GM23338 (cell line): ENCODE measurements at regions not wholly inside any gene's neighbourhood (a gene's known extent, or its start where the extent isn't known, plus 50 kb on each side); places are given as distances from the start of the nearest gene placed in this dataset.

Experiments
- ATAC-seq: fragments of 200-7000 bp; cut with Tn5 transposase; 3 replicates; pipeline ENCODE4 v1.9.1; 2020
- DNase-seq: peaks from one replicate; pipeline ENCODE4 v3.0.0-alpha.2; 2015; ENCODE audit warnings: low spot score
- H2AFZ ChIP-seq: fragments of 200-600 bp; sonication (generic); 2 replicates; pipeline ENCODE4 v1.8.0; 2016; ENCODE audit warnings: antibody characterized with exemption, mild to moderate bottlenecking, moderate library complexity
- H3F3A ChIP-seq: fragments of 200-600 bp; sonication (generic); replicated peaks from 2 replicates; pipeline ENCODE4 v1.8.0; 2017; ENCODE audit warnings: antibody characterized with exemption, mixed run types, low read depth
- H3K27ac ChIP-seq: fragments of 200-600 bp; sonication (generic); 2 replicates; pipeline ENCODE4 v1.6.1; 2016; ENCODE audit warnings: low read depth
- H3K27me3 ChIP-seq: fragments of 200-600 bp; sonication (generic); 2 replicates; pipeline ENCODE4 v1.8.0; 2016; ENCODE audit warnings: mild to moderate bottlenecking, mixed run types, moderate library complexity; ENCODE audit not compliant: insufficient read depth
- H3K36me3 ChIP-seq: fragments of 200-600 bp; sonication (generic); 2 replicates; pipeline ENCODE4 v1.8.0; 2016; ENCODE audit warnings: mild to moderate bottlenecking; ENCODE audit not compliant: insufficient read depth
- H3K4me1 ChIP-seq: fragments of 200-600 bp; sonication (generic); 2 replicates; pipeline ENCODE4 v1.8.0; 2016; ENCODE audit warnings: mild to moderate bottlenecking, moderate library complexity; ENCODE audit not compliant: insufficient read depth
- H3K4me2 ChIP-seq: fragments of 200-600 bp; sonication (generic); 2 replicates; pipeline ENCODE4 v1.7.1; 2017; ENCODE audit warnings: mixed run types
- H3K4me3 ChIP-seq: fragments of 200-600 bp; sonication (generic); 2 replicates; pipeline ENCODE4 v1.6.1; 2016; ENCODE audit warnings: mixed run types
- H3K79me2 ChIP-seq: fragments of 200-600 bp; sonication (generic); replicated peaks from 2 replicates; pipeline ENCODE4 v1.8.0; 2017; ENCODE audit warnings: mild to moderate bottlenecking; ENCODE audit not compliant: insufficient read depth
- H3K9me2 ChIP-seq: fragments of 200-600 bp; sonication (generic); 2 replicates; pipeline ENCODE4 v1.8.0; 2017; ENCODE audit not compliant: insufficient read depth
- H4K20me1 ChIP-seq: fragments of 200-600 bp; sonication (generic); replicated peaks from 2 replicates; pipeline ENCODE4 v1.8.0; 2017; ENCODE audit warnings: mild to moderate bottlenecking; ENCODE audit not compliant: insufficient read depth
- H3K27ac Mint-ChIP-seq: 2 replicates; pipeline ENCODE4 v1.8.0; 2020; ENCODE audit warnings: inconsistent platforms, mild to moderate bottlenecking, moderate library complexity, mixed read lengths
- H3K27me3 Mint-ChIP-seq: 3 replicates; pipeline ENCODE4 v1.8.0; 2022; ENCODE audit warnings: low read depth, mild to moderate bottlenecking, moderate library complexity, mixed read lengths, inconsistent platforms; ENCODE audit not compliant: insufficient read depth, poor library complexity
- H3K36me3 Mint-ChIP-seq: 3 replicates; pipeline ENCODE4 v1.8.0; 2021; ENCODE audit warnings: low read depth, mild to moderate bottlenecking, inconsistent platforms, moderate library complexity, mixed read lengths
- H3K4me1 Mint-ChIP-seq: 3 replicates; pipeline ENCODE4 v1.8.0; 2020; ENCODE audit warnings: mild to moderate bottlenecking, inconsistent platforms, mixed read lengths
- H3K4me3 Mint-ChIP-seq: 3 replicates; pipeline ENCODE4 v1.8.0; 2021; ENCODE audit warnings: moderate library complexity, mild to moderate bottlenecking, inconsistent platforms, mixed read lengths
- H3K9me3 Mint-ChIP-seq: 3 replicates; pipeline ENCODE4 v1.8.0; 2020; ENCODE audit warnings: moderate library complexity, mild to moderate bottlenecking, inconsistent platforms, mixed read lengths
- CREB1 ChIP-seq: fragments of 250-450 bp; sonication (Bioruptor Pico); IDR thresholded peaks from 2 replicates; pipeline ENCODE4 v1.5.0; 2020; ENCODE audit warnings: low read depth, mild to moderate bottlenecking, moderate library complexity
- CTCF ChIP-seq, 2 experiments: fragments of 200-600 bp in 1 of 2; sonication (generic) in 1 of 2; conservative IDR thresholded peaks; 2 replicates each; pipeline versions ENCODE4 v1.5.1 to v1.6.1; 2016 to 2017; ENCODE audit warnings: antibody characterized with exemption in 2 of 2, low read depth in 2 of 2, mild to moderate bottlenecking in 2 of 2, moderate library complexity in 1 of 2
- EZH2 ChIP-seq: fragments of 200-600 bp; sonication (generic); IDR thresholded peaks from one replicate; pipeline ENCODE4 v1.8.0; 2017; ENCODE audit warnings: antibody characterized with exemption, mild to moderate bottlenecking, low read depth; ENCODE audit not compliant: unreplicated experiment
- EZH2phosphoT487 ChIP-seq: fragments of 200-600 bp; sonication (generic); IDR thresholded peaks from one replicate; pipeline ENCODE4 v1.8.1; 2018; ENCODE audit warnings: antibody characterized with exemption; ENCODE audit not compliant: unreplicated experiment
- JUNB ChIP-seq: IDR thresholded peaks from one replicate; pipeline ENCODE4 v1.6.1; 2016; ENCODE audit warnings: antibody characterized with exemption; ENCODE audit not compliant: unreplicated experiment
- NANOG ChIP-seq: IDR thresholded peaks from 2 replicates; pipeline ENCODE4 v1.6.1; 2016; ENCODE audit warnings: antibody characterized with exemption, borderline replicate concordance
- POLR2AphosphoS5 ChIP-seq: IDR thresholded peaks from 2 replicates; pipeline ENCODE4 v1.6.1; 2016; ENCODE audit warnings: antibody characterized with exemption, low read depth
- REST ChIP-seq: IDR thresholded peaks from one replicate; pipeline ENCODE4 v1.6.1; 2018; ENCODE audit warnings: antibody characterized with exemption; ENCODE audit not compliant: unreplicated experiment
- ZNF114 ChIP-seq: fragments of 250-450 bp; sonication (Bioruptor Pico); IDR thresholded peaks from 2 replicates; pipeline ENCODE4 v1.5.0; 2020; ENCODE audit warnings: mild to moderate bottlenecking, moderate library complexity
- ZNF462 ChIP-seq: fragments of 250-450 bp; sonication (Bioruptor Pico); IDR thresholded peaks from 2 replicates; pipeline ENCODE4 v1.5.0; 2020; ENCODE audit warnings: mild to moderate bottlenecking, moderate library complexity
- TF ChIP-seq, protein P1 (sequence below): IDR thresholded peaks from 2 replicates; pipeline ENCODE4 v1.6.1; 2016; ENCODE audit warnings: antibody characterized with exemption

DNA sequence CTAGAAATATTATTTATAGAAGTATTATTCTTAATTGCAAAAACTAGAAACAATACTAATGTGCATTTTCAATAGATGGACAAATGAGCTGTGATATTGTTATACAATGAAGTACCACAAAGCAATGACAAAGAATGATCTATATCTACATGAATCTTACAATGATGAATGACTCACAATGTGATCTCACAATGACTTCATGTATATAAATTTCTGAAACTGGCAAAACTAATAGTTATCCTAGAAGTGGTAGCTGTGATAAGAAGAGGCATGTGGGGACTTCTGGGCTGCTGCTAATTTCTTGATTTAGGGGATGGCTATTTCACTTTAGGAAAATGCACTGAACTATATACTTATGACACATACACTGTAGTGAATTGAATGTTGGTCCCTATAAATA, 396.0 kb upstream of the ZNF608 start:
- ATAC-seq (no peak), DNase-seq (no peak)
- Histone ChIP-seq H2AFZ (no peak overlapping the region), H3K4me3 (no peak overlapping the region), H4K20me1 (no peaks in the 10 kb centered on the region), H3K27me3 (no peaks in the 10 kb centered on the region), H3K4me1 (no peaks in the 10 kb centered on the region), H3K4me2 (no peak overlapping the region), H3K27ac (no peak overlapping the region), H3K79me2 (no peaks in the 10 kb centered on the region), H3K36me3 (no peaks in the 10 kb centered on the region), H3F3A (no peaks in the 10 kb centered on the region), H3K9me2 (peaks cover 6% of the 10 kb centered on the region; the same call in 1 of the 2 replicates)
- no peaks in the 10 kb centered on the region; the same call in 2 of the 3 replicates for H3K4me1 Mint-ChIP-seq
- no peaks in the 10 kb centered on the region for H3K36me3 Mint-ChIP-seq
- TF ChIP-seq EZH2 (no peak), JUNB (no peak), ZNF114 (CRISPR knock-in tag) (no peak), CREB1 (CRISPR knock-in tag) (no peak), EZH2phosphoT487 (no peak), POLR2AphosphoS5 (no peak), ZNF462 (CRISPR knock-in tag) (no peak), CTCF (conservative IDR thresholded peaks at IDR 0.05; ENCODE audit: low read depth in 2 of 2) (no peak), NANOG (no peak), REST (no peak)
- TF ChIP-seq, protein P1, sequence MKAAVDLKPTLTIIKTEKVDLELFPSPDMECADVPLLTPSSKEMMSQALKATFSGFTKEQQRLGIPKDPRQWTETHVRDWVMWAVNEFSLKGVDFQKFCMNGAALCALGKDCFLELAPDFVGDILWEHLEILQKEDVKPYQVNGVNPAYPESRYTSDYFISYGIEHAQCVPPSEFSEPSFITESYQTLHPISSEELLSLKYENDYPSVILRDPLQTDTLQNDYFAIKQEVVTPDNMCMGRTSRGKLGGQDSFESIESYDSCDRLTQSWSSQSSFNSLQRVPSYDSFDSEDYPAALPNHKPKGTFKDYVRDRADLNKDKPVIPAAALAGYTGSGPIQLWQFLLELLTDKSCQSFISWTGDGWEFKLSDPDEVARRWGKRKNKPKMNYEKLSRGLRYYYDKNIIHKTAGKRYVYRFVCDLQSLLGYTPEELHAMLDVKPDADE = no peak
- peaks cover 2% of the 10 kb centered on the region; the same call in 1 of the 3 replicates for H3K9me3 Mint-ChIP-seq
- no peak overlapping the region for H3K27ac Mint-ChIP-seq
- H3K4me3 Mint-ChIP-seq = no peak overlapping the region
- H3K27me3 Mint-ChIP-seq = peaks cover 3% of the 10 kb centered on the region
